RWPE1 (cell line): ENCODE measurements at regions not wholly inside any gene's neighbourhood (a gene's known extent, or its start where the extent isn't known, plus 50 kb on each side); places are given as distances from the start of the nearest gene placed in this dataset.

Source experiments
- CTCF ChIA-PET: fragments of 350-600 bp; sonication (Branson Sonifier 250); formaldehyde crosslinking; extraction: SDS; loops from one replicate; lab custom pipeline; 2021; lab: Yijun Ruan, JAX
- POLR2A ChIA-PET: fragments of 400-600 bp; formaldehyde crosslinking; extraction: SDS; loops from one replicate; lab custom pipeline; 2020; ENCODE audit warnings: antibody characterized with exemption; ENCODE audit not compliant: low non-redundant PET; lab: Yijun Ruan, JAX
- DNase-seq: peaks from one replicate; pipeline ENCODE4 v3.0.0; 2012; ENCODE audit warnings: low spot score
- H3K27ac ChIP-seq: fragments of 450-650 bp; 2 replicates; pipeline ENCODE4 v1.5.1; 2017
- CTCF ChIP-seq: fragments of 450-650 bp; conservative IDR thresholded peaks from 2 replicates; pipeline ENCODE4 v1.5.1; 2017; ENCODE audit warnings: low read depth, mild to moderate bottlenecking

GRCh38 chr10:130495116-130495862 lies 359.1 kb downstream of the GLRX3 start:
- no peak overlapping the region for H3K27ac ChIP-seq
- no peak for TF ChIP-seq CTCF
- DNase-seq: no peak
- POLR2A ChIA-PET: no interaction called here
- CTCF ChIA-PET: no interaction called here

DNA sequence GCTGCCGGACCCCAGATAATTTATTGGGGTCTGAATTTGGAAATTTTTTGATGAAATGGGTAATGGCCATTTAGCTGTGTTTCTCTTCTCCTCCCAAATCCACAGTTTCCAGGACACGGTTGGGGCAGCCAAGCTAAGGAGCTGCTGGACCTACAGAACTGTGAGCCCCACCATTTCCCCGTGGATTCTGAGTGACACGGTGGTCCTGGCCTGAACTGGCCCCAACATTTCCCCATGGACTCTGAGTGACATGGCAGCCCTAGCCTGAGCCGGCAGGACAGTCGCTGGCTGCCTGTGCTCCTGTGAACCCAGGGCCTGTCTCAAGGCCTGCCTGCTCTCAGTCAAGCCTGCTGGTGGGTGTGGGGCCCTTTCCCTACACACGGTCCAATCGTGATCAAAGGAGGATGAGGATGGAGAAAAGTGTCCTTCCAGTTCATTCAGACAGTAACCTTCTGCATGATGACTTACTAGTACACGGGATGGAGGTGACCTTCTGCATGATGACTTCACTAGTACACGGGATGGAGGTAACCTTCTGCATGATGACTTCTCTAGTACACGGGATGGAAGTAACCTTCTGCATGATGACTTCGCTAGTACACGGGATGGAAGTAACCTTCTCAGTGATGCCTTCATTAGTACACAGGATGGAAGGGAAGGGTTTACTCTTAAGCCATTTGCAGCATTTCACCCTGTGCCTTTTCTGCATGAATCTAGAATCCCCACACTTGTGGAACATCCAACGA lies 359.9 kb downstream of the GLRX3 start:
- ChIA-PET CTCF (no interaction called here), POLR2A (no interaction called here)
- DNase-seq: no peak
- no peak for TF ChIP-seq CTCF
- no peak overlapping the region for H3K27ac ChIP-seq

- H3K27ac ChIP-seq: no peak overlapping the region
- DNase-seq: no peak
- no peak for TF ChIP-seq CTCF
- CTCF ChIA-PET: no interaction called here
- POLR2A ChIA-PET: no interaction called here
Measured at GRCh38 chr10:130497056-130498010, 361.1 kb downstream of the GLRX3 start.

- no peak for DNase-seq
- CTCF ChIA-PET: no interaction called here
Measured at GRCh38 chr10:130498042-130498441, 361.9 kb downstream of the GLRX3 start.

GRCh38 chr10:130498934-130499333 lies 362.7 kb downstream of the GLRX3 start:
- POLR2A ChIA-PET: no interaction called here
- TF ChIP-seq CTCF: no peak
- CTCF ChIA-PET: no interaction called here

More at GRCh38 chr10:130498042-130498441, 361.9 kb downstream of the GLRX3 start:
- no peak overlapping the region for H3K27ac ChIP-seq
- POLR2A ChIA-PET: no interaction called here
- TF ChIP-seq CTCF: no peak

GRCh38 chr10:130499541-130499940 lies 363.4 kb downstream of the GLRX3 start:
- no peak for TF ChIP-seq CTCF
- POLR2A ChIA-PET: no interaction called here

More at GRCh38 chr10:130498934-130499333, 362.7 kb downstream of the GLRX3 start:
- H3K27ac ChIP-seq: no peak overlapping the region
- no peak for DNase-seq

More at GRCh38 chr10:130499541-130499940, 363.4 kb downstream of the GLRX3 start:
- CTCF ChIA-PET: no interaction called here
- DNase-seq: no peak
- no peak overlapping the region for H3K27ac ChIP-seq
